ENCODE measurements at regions not wholly inside any gene's neighbourhood (a gene's known extent, or its start where the extent isn't known, plus 50 kb on each side); places are given as distances from the start of the nearest gene placed in this dataset.

DNA sequence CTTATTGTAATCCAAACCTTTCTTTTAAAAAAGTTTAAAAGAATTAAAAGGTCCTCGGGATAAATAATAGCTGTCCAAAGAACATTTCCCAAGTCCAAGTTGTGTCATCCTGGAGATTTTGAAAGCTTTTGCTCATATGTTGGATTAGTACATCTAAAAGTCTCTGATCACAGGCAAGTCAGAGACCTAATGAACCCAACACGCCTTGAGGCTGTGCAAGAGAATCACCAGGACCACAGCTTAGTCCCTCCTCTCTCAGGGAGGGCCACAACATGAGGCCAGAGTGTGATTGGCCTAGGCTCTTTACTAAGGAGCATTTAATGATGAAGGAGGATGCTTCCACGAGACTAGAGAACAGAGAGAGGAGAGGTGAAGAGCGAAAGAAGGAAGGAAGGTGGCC lies 98.7 kb upstream of the OR5AK2 start:
- ChIA-PET POLR2A (no interaction called here), CTCF (no interaction called here)
- H3K4me3 ChIP-seq (ENCODE audit: low read length): no peak overlapping the region
- no peaks in the 10 kb centered on the region for H3K4me1 Mint-ChIP-seq
- no peaks in the 10 kb centered on the region for H3K9me3 ChIP-seq (ENCODE audit: low read length)
- peaks cover 0 to 10% (median 4%) of the 10 kb centered on the region in 5 donors for H3K9me3 Mint-ChIP-seq
- H3K27me3 ChIP-seq (ENCODE audit: insufficient read depth, low read length, poor library complexity, severe bottlenecking): no peaks in the 10 kb centered on the region
- DNase-seq: no peak
- H3K27ac Mint-ChIP-seq: no peak overlapping the region
- no peaks in the 10 kb centered on the region for H3K4me1 ChIP-seq (ENCODE audit: insufficient read depth, low read length)
- peaks cover 0 to 3% of the 10 kb centered on the region in 2 donors for H3K27me3 Mint-ChIP-seq
- H3K36me3 ChIP-seq (ENCODE audit: insufficient read depth, low read length): no peaks in the 10 kb centered on the region
- H3K36me3 Mint-ChIP-seq: no peaks in the 10 kb centered on the region
- no peak overlapping the region for H3K27ac ChIP-seq (ENCODE audit: low read depth, low read length)
- no peak overlapping the region for H3K4me3 Mint-ChIP-seq

DNA sequence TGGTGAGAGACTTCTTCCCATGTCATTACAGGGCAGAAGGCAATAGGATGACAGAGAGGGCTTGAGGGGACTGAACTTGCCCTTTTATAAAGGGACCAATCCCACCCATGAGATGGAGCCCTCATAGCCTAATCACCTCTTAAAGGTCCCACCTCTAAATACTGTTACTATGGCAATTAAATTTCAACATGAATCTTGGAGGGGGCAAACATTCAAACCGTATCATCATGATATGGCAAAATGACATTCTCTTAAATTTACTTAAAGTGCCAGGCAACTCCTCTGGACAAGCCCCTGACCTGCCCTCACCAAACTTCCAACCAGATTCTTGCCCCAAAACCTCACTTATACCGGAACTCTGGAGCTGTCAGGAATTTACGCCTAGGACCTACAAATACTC lies 100.8 kb upstream of the OR5AK2 start:
- H3K27me3 ChIP-seq (ENCODE audit: insufficient read depth, low read length, poor library complexity, severe bottlenecking): no peaks in the 10 kb centered on the region
- no peaks in the 10 kb centered on the region for H3K36me3 ChIP-seq (ENCODE audit: insufficient read depth, low read length)
- DNase-seq: no peak
- POLR2A ChIA-PET: no interaction called here
- H3K9me3 ChIP-seq (ENCODE audit: low read length): no peaks in the 10 kb centered on the region
- H3K27ac Mint-ChIP-seq: no peak overlapping the region
- CTCF ChIA-PET: no interaction called here
- no peaks in the 10 kb centered on the region for H3K4me1 Mint-ChIP-seq
- peaks cover 0 to 1% of the 10 kb centered on the region in 2 donors for H3K27me3 Mint-ChIP-seq
- H3K4me3 ChIP-seq (ENCODE audit: low read length): no peak overlapping the region
- H3K4me3 Mint-ChIP-seq: no peak overlapping the region
- H3K4me1 ChIP-seq (ENCODE audit: insufficient read depth, low read length): no peaks in the 10 kb centered on the region
- H3K27ac ChIP-seq (ENCODE audit: low read depth, low read length): no peak overlapping the region
- H3K36me3 Mint-ChIP-seq: no peaks in the 10 kb centered on the region
- peaks cover 0 to 8% (median 4%) of the 10 kb centered on the region in 5 donors for H3K9me3 Mint-ChIP-seq

DNA sequence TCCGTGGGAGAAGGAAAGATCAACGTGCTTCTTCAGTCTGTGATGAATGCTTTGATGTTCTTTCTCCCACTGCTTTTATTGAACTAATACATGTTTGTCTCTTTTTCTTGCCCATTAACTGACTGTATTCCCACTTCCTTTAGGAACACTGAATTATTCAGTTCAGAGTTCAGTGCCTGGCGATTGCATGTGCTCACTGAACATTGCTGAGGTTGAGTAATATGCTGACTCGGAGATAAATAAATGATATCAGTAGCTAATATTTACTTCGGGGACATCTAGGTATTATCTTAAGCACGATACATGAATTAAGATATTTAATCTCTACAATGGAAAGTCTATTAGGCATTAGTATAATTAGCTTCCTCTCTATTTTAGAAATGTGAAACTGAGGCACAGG lies 102.3 kb upstream of the OR5AK2 start:
- H3K4me1 Mint-ChIP-seq: no peaks in the 10 kb centered on the region
- H3K36me3 ChIP-seq (ENCODE audit: insufficient read depth, low read length): no peaks in the 10 kb centered on the region
- H3K4me3 Mint-ChIP-seq: no peak overlapping the region
- no peaks in the 10 kb centered on the region for H3K36me3 Mint-ChIP-seq
- H3K9me3 ChIP-seq (ENCODE audit: low read length): no peaks in the 10 kb centered on the region
- H3K4me3 ChIP-seq (ENCODE audit: low read length): no peak overlapping the region
- no peak overlapping the region for H3K27ac ChIP-seq (ENCODE audit: low read depth, low read length)
- no peaks in the 10 kb centered on the region for H3K27me3 ChIP-seq (ENCODE audit: insufficient read depth, low read length, poor library complexity, severe bottlenecking)
- DNase-seq: no peak
- H3K4me1 ChIP-seq (ENCODE audit: insufficient read depth, low read length): no peaks in the 10 kb centered on the region
- H3K27ac Mint-ChIP-seq: no peak overlapping the region
- CTCF ChIA-PET: no interaction called here
- POLR2A ChIA-PET: no interaction called here
- peaks cover 0 to 8% (median 4%) of the 10 kb centered on the region in 5 donors for H3K9me3 Mint-ChIP-seq
- H3K27me3 Mint-ChIP-seq: peaks cover 0 to 1% of the 10 kb centered on the region in 2 donors

DNA sequence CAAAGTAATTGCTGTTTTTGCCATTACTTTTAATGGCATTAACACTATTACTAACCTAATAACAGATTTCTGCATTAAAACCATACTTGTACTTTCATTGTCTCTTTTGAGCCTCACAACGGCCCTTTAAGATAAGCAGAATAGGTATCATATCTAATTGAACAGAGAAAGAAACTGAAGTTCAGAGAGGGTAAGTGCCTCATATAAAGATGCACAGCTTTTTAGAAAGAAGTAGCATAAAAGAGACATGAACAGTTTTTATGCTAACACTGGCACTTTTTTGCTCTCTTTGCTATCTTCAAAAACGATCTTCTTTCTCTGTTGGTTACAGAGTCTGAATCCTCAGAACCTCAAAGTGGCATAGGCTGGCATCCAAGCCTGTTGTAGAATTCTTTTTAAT lies 102.9 kb upstream of the OR5AK2 start:
- no peak for DNase-seq

DNA sequence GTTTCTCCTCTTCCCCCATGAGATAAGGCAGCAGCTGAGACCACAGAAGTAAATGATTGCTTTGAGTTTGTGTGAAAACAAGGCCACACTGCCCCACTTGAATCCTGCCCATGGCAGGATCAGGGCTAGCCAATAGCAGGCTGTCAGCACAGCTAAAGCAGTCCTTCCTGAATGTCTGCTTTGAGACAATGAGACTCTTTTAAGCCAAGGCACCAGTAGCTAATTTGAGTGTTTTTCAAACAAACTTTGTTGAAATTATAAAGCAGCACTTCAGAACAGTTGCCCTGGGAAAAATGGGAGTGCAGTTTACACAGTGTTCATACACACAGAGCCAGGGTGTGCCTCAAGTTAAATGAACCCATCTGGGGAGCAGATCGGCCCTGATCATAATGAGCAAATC lies 103.5 kb upstream of the OR5AK2 start:
- ChIA-PET CTCF (no interaction called here), POLR2A (no interaction called here)
- Histone ChIP-seq H3K4me1 (ENCODE audit: insufficient read depth, low read length) (no peaks in the 10 kb centered on the region), H3K4me3 (ENCODE audit: low read length) (no peak overlapping the region), H3K27ac (ENCODE audit: low read depth, low read length) (no peak overlapping the region), H3K36me3 (ENCODE audit: insufficient read depth, low read length) (no peaks in the 10 kb centered on the region), H3K9me3 (ENCODE audit: low read length) (no peaks in the 10 kb centered on the region), H3K27me3 (ENCODE audit: insufficient read depth, low read length, poor library complexity, severe bottlenecking) (no peaks in the 10 kb centered on the region)
- DNase-seq: no peak
- no peaks in the 10 kb centered on the region for H3K36me3 Mint-ChIP-seq
- H3K4me3 Mint-ChIP-seq: no peak overlapping the region
- H3K27me3 Mint-ChIP-seq: peaks cover 0 to 1% of the 10 kb centered on the region in 2 donors
- no peak overlapping the region for H3K27ac Mint-ChIP-seq
- H3K9me3 Mint-ChIP-seq: peaks cover 0 to 10% (median 4%) of the 10 kb centered on the region in 5 donors
- no peaks in the 10 kb centered on the region for H3K4me1 Mint-ChIP-seq

More for the DNA sequence above, 102.9 kb upstream of the OR5AK2 start:
- Histone ChIP-seq H3K36me3 (ENCODE audit: insufficient read depth, low read length) (no peaks in the 10 kb centered on the region), H3K9me3 (ENCODE audit: low read length) (no peaks in the 10 kb centered on the region), H3K27me3 (ENCODE audit: insufficient read depth, low read length, poor library complexity, severe bottlenecking) (no peaks in the 10 kb centered on the region), H3K4me3 (ENCODE audit: low read length) (no peak overlapping the region), H3K27ac (ENCODE audit: low read depth, low read length) (no peak overlapping the region), H3K4me1 (ENCODE audit: insufficient read depth, low read length) (no peaks in the 10 kb centered on the region)
- H3K27ac Mint-ChIP-seq: no peak overlapping the region
- peaks cover 0 to 10% (median 4%) of the 10 kb centered on the region in 5 donors for H3K9me3 Mint-ChIP-seq
- no peaks in the 10 kb centered on the region for H3K4me1 Mint-ChIP-seq
- H3K27me3 Mint-ChIP-seq: peaks cover 0 to 1% of the 10 kb centered on the region in 2 donors
- H3K4me3 Mint-ChIP-seq: no peak overlapping the region
- CTCF ChIA-PET: no interaction called here
- POLR2A ChIA-PET: no interaction called here
- no peaks in the 10 kb centered on the region for H3K36me3 Mint-ChIP-seq

DNA sequence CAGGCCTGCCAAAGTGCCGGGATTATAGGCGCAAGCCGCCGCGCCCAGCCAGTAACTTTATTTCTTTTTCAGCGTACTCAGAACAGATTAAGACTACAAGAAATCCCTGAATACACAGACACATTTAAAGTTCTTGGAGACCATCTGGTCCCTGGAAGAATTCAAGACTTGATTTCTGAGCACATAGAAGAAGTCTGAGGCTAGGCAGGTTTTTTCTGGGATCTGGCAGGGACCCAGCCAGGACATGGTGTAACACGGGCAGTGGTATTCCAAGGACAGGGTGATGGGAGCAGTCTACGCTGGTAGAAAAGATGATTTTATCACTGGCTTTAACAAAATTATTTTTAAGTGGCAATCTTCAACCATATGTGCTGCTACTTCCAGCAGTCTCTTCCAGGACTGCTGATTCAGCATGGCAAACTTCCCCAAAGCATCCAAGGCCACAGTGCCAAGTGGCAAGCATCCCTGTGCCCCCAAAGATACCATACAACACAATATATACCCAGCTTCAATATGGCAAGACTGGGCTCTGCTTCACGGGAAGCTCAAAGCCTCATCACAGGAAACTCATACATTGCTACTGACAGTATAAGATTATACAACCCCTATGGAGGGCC lies 105.2 kb upstream of the OR5AK2 start:
- H3K27me3 Mint-ChIP-seq: no peaks in the 10 kb centered on the region
- peaks cover 0 to 8% (median 4%) of the 10 kb centered on the region in 5 donors for H3K9me3 Mint-ChIP-seq
- ChIA-PET CTCF (no interaction called here), POLR2A (no interaction called here)
- H3K27ac ChIP-seq (ENCODE audit: low read depth, low read length): no peak overlapping the region
- H3K27me3 ChIP-seq (ENCODE audit: insufficient read depth, low read length, poor library complexity, severe bottlenecking): no peaks in the 10 kb centered on the region
- no peak overlapping the region for H3K27ac Mint-ChIP-seq
- no peaks in the 10 kb centered on the region for H3K9me3 ChIP-seq (ENCODE audit: low read length)
- no peaks in the 10 kb centered on the region for H3K36me3 ChIP-seq (ENCODE audit: insufficient read depth, low read length)
- no peak for DNase-seq
- no peaks in the 10 kb centered on the region for H3K4me1 ChIP-seq (ENCODE audit: insufficient read depth, low read length)
- H3K4me1 Mint-ChIP-seq: no peaks in the 10 kb centered on the region
- no peaks in the 10 kb centered on the region for H3K36me3 Mint-ChIP-seq
- no peak overlapping the region for H3K4me3 ChIP-seq (ENCODE audit: low read length)
- H3K4me3 Mint-ChIP-seq: no peak overlapping the region

DNA sequence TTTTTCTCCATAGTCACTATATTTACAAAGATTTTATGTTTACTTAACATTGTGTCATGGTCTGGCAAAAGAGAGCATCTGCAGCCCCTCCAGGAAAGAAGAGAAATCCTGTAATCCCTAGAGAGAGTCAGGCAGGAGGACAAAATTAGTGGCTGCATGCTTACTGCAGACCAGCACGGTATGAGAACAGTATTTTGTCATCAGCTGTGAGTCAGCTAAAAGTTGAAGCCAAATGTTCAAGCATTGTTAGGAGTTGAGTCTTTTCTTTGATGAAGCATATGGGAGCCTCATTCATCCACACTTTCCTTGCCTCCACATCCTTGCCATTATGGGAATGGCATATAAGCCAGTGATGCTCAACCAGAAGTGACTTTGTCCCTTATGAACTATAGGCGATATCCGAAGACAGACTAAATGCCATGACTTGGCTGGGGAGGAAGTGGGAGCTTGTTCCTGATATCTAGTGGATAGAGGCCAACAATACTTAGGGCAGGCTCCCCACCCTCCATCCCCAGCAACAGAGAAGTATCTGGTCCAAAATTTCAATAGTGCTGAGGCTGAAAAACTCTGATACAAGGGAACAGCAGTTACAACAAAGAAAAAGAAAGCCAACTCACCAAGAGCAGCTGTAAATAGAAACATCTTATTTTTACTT lies 112.0 kb upstream of the OR5AK2 start:
- H3K36me3 Mint-ChIP-seq: no peaks in the 10 kb centered on the region
- H3K9me3 ChIP-seq (ENCODE audit: low read length): no peaks in the 10 kb centered on the region
- H3K36me3 ChIP-seq (ENCODE audit: insufficient read depth, low read length): no peaks in the 10 kb centered on the region
- H3K27ac ChIP-seq (ENCODE audit: low read depth, low read length): no peak overlapping the region
- no peak overlapping the region for H3K27ac Mint-ChIP-seq
- H3K4me3 ChIP-seq (ENCODE audit: low read length): no peak overlapping the region
- H3K27me3 ChIP-seq (ENCODE audit: insufficient read depth, low read length, poor library complexity, severe bottlenecking): no peaks in the 10 kb centered on the region
- ChIA-PET POLR2A (no interaction called here), CTCF (no interaction called here)
- H3K4me1 ChIP-seq (ENCODE audit: insufficient read depth, low read length): no peaks in the 10 kb centered on the region
- H3K4me1 Mint-ChIP-seq: no peaks in the 10 kb centered on the region
- DNase-seq: no peak
- no peaks in the 10 kb centered on the region for H3K27me3 Mint-ChIP-seq
- H3K4me3 Mint-ChIP-seq: no peak overlapping the region
- H3K9me3 Mint-ChIP-seq: peaks cover 2 to 13% (median 3%) of the 10 kb centered on the region in 5 donors

DNA sequence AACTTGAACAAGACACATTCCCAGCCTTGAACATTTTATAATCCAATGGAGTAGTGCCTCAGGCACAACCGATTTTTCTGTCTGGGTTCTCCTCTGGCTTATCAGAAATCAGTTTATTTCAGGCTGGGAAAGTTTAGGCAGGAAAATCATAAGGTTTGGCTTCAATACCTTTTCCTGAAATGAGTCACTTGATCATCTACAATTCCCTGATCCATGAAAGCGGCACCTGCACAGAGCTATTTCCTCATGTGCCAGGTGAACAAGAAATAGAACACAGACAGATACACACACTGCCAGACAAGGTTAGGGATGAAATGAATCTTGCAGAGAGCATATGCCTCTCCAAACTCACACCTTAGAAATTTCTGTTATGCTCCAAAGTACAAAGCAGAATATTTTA lies 106.7 kb upstream of the OR9G4 start:
- no peak for DNase-seq
- Mint-ChIP-seq H3K27ac (no peak overlapping the region), H3K4me3 (no peak overlapping the region), H3K27me3 (no peaks in the 10 kb centered on the region), H3K36me3 (no peaks in the 10 kb centered on the region), H3K4me1 (no peaks in the 10 kb centered on the region), H3K9me3 (peaks cover 0 to 15% (median 2%) of the 10 kb centered on the region in 5 donors)
- POLR2A ChIA-PET: no interaction called here
- H3K4me1 ChIP-seq (ENCODE audit: insufficient read depth, low read length): no peaks in the 10 kb centered on the region
- H3K36me3 ChIP-seq (ENCODE audit: insufficient read depth, low read length): no peaks in the 10 kb centered on the region
- CTCF ChIA-PET: no interaction called here
- no peak overlapping the region for H3K27ac ChIP-seq (ENCODE audit: low read depth, low read length)
- H3K9me3 ChIP-seq (ENCODE audit: low read length): no peaks in the 10 kb centered on the region
- no peaks in the 10 kb centered on the region for H3K27me3 ChIP-seq (ENCODE audit: insufficient read depth, low read length, poor library complexity, severe bottlenecking)
- H3K4me3 ChIP-seq (ENCODE audit: low read length): no peak overlapping the region
